Activated naive CD4-positive, alpha-beta T cell treated with anti-CD3 and anti-CD28 coated beads, Interleukin-2, amount 50 U/mL, for 72 hours (primary cell): ENCODE measurements at regions not wholly inside any gene's neighbourhood (a gene's known extent, or its start where the extent isn't known, plus 50 kb on each side); places are given as distances from the start of the nearest gene placed in this dataset.
"Not testable (repeated sequence)": the region's sequence is repeated elsewhere in the genome, so short reads cannot be mapped to it uniquely, and the experiment has no call there.

Source experiments
- ATAC-seq, 2 donors: fragments of 150-1000 bp; cut with Tn5 transposase; 2 replicates each; pipeline ENCODE4 v1.10.0; 2021; ENCODE audit warnings: mild to moderate bottlenecking in 2 of 2, moderate library complexity in 2 of 2
- DNase-seq, 2 donors: peaks; one replicate each; pipeline ENCODE4 v3.0.0; 2021 to 2022; ENCODE audit warnings: low spot score in 2 of 2
- H3K27ac Mint-ChIP-seq, 2 donors: one replicate each; pipeline ENCODE4 v1.8.0; 2022; ENCODE audit warnings: mild to moderate bottlenecking in 2 of 2, mixed read lengths in 2 of 2
- H3K36me3 Mint-ChIP-seq, 2 donors: one replicate each; pipeline ENCODE4 v1.8.0; 2022; ENCODE audit warnings: mixed read lengths in 2 of 2
- H3K9me3 Mint-ChIP-seq, 2 donors: one replicate each; pipeline ENCODE4 v1.8.0; 2022; ENCODE audit warnings: mixed read lengths in 2 of 2

GRCh38 chr20:7748624-7749023, 191.6 kb downstream of the HAO1 start:
- H3K27ac Mint-ChIP-seq: no peak overlapping the region
- ATAC-seq: no peak
- H3K9me3 Mint-ChIP-seq: peaks cover 4 to 10% of the 10 kb centered on the region in 2 donors
- DNase-seq: no peak
- H3K36me3 Mint-ChIP-seq: no peaks in the 10 kb centered on the region

- H3K9me3 Mint-ChIP-seq: peaks cover 9 to 16% of the 10 kb centered on the region in 2 donors
- DNase-seq (no peak), ATAC-seq (no peak)
- no peak overlapping the region for H3K27ac Mint-ChIP-seq
- no peaks in the 10 kb centered on the region for H3K36me3 Mint-ChIP-seq
These were observed 186.2 kb downstream of the HAO1 start for GRCh38 chr20:7754102-7754501.

GRCh38 chr20:7758406-7758805, 181.9 kb downstream of the HAO1 start:
- ATAC-seq (no peak), DNase-seq (no peak)
- H3K9me3 Mint-ChIP-seq: peaks cover 8 to 12% of the 10 kb centered on the region in 2 donors
- no peak overlapping the region for H3K27ac Mint-ChIP-seq
- H3K36me3 Mint-ChIP-seq: no peaks in the 10 kb centered on the region

- Mint-ChIP-seq H3K9me3 (peaks cover 4 to 5% of the 10 kb centered on the region in 2 donors), H3K36me3 (no peaks in the 10 kb centered on the region), H3K27ac (no peak overlapping the region)
- no peak for DNase-seq
- ATAC-seq: no peak
These were observed 179.8 kb downstream of the HAO1 start for GRCh38 chr20:7760247-7761031.

GRCh38 chr20:7765221-7765620, 175.0 kb downstream of the HAO1 start:
- no peaks in the 10 kb centered on the region for H3K36me3 Mint-ChIP-seq
- H3K27ac Mint-ChIP-seq: no peak overlapping the region
- peaks cover 5 to 10% of the 10 kb centered on the region in 2 donors for H3K9me3 Mint-ChIP-seq
- ATAC-seq (no peak), DNase-seq (no peak)

GRCh38 chr20:7770046-7770445, 170.2 kb downstream of the HAO1 start:
- no peak for ATAC-seq
- no peak for DNase-seq
- Mint-ChIP-seq H3K9me3 (peaks cover 14 to 18% of the 10 kb centered on the region in 2 donors), H3K36me3 (no peaks in the 10 kb centered on the region), H3K27ac (no peak overlapping the region)

GRCh38 chr20:7770578-7770977, 169.7 kb downstream of the HAO1 start:
- peaks cover 14 to 18% of the 10 kb centered on the region in 2 donors for H3K9me3 Mint-ChIP-seq
- DNase-seq: peak in 1 of 2 donors; percentile 2
- no peaks in the 10 kb centered on the region for H3K36me3 Mint-ChIP-seq
- no peak overlapping the region for H3K27ac Mint-ChIP-seq
- peak; percentile 9 to 58 for ATAC-seq

GRCh38 chr20:7772371-7772770, 167.9 kb downstream of the HAO1 start:
- Mint-ChIP-seq H3K27ac (no peak overlapping the region), H3K36me3 (no peaks in the 10 kb centered on the region), H3K9me3 (peaks cover 12 to 16% of the 10 kb centered on the region in 2 donors)
- no peak for ATAC-seq
- DNase-seq: no peak

GRCh38 chr20:7773511-7773910, 166.7 kb downstream of the HAO1 start:
- Mint-ChIP-seq H3K9me3 (peaks cover 13 to 17% of the 10 kb centered on the region in 2 donors), H3K36me3 (no peaks in the 10 kb centered on the region), H3K27ac (no peak overlapping the region)
- ATAC-seq (no peak), DNase-seq (no peak)

- Mint-ChIP-seq H3K27ac (no peak overlapping the region), H3K9me3 (peaks cover 13 to 21% of the 10 kb centered on the region in 2 donors), H3K36me3 (no peaks in the 10 kb centered on the region)
- no peak for ATAC-seq
- no peak for DNase-seq
These were observed 165.2 kb downstream of the HAO1 start for GRCh38 chr20:7775072-7775471.

GRCh38 chr20:7776148-7776547, 164.1 kb downstream of the HAO1 start:
- H3K27ac Mint-ChIP-seq: no peak overlapping the region
- DNase-seq (no peak), ATAC-seq (no peak)
- H3K36me3 Mint-ChIP-seq: no peaks in the 10 kb centered on the region
- peaks cover 13 to 21% of the 10 kb centered on the region in 2 donors for H3K9me3 Mint-ChIP-seq

GRCh38 chr20:7790189-7790588, 150.1 kb downstream of the HAO1 start:
- DNase-seq (no peak), ATAC-seq (no peak)
- peaks cover 0 to 6% of the 10 kb centered on the region in 2 donors for H3K9me3 Mint-ChIP-seq
- no peaks in the 10 kb centered on the region for H3K36me3 Mint-ChIP-seq
- no peak overlapping the region for H3K27ac Mint-ChIP-seq

GRCh38 chr20:7792150-7792869, 147.9 kb downstream of the HAO1 start:
- no peak for ATAC-seq
- H3K27ac Mint-ChIP-seq: peak overlapping the region in 1 of 2 donors; percentile 26
- peaks cover 6 to 9% of the 10 kb centered on the region in 2 donors for H3K9me3 Mint-ChIP-seq
- H3K36me3 Mint-ChIP-seq: no peaks in the 10 kb centered on the region
- DNase-seq: no peak

GRCh38 chr20:7798176-7798575, 142.1 kb downstream of the HAO1 start:
- H3K27ac Mint-ChIP-seq: no peak overlapping the region
- H3K9me3 Mint-ChIP-seq: peaks cover 10 to 14% of the 10 kb centered on the region in 2 donors
- no peak for DNase-seq
- ATAC-seq: no peak
- H3K36me3 Mint-ChIP-seq: peaks cover 0 to 6% of the 10 kb centered on the region in 2 donors

- Mint-ChIP-seq H3K27ac (no peak overlapping the region), H3K36me3 (peaks cover 0 to 6% of the 10 kb centered on the region in 2 donors), H3K9me3 (peaks cover 12 to 19% of the 10 kb centered on the region in 2 donors)
- ATAC-seq (no peak), DNase-seq (no peak)
These were observed 140.4 kb downstream of the HAO1 start for GRCh38 chr20:7799862-7800261.

- ATAC-seq, H3K27ac Mint-ChIP-seq, H3K36me3 Mint-ChIP-seq, DNase-seq: not testable (repeated sequence)
- H3K9me3 Mint-ChIP-seq: peaks cover 13 to 16% of the 10 kb centered on the region in 2 donors
These were observed 136.7 kb downstream of the HAO1 start for GRCh38 chr20:7803411-7804151.

- no peak for DNase-seq
- Mint-ChIP-seq H3K36me3 (peaks cover 6 to 7% of the 10 kb centered on the region in 2 donors), H3K27ac (no peak overlapping the region), H3K9me3 (peaks cover 21 to 28% of the 10 kb centered on the region in 2 donors)
- ATAC-seq: no peak
These were observed 133.4 kb downstream of the HAO1 start for GRCh38 chr20:7806831-7807230.
